ENCODE measurements at regions not wholly inside any gene's neighbourhood (a gene's known extent, or its start where the extent isn't known, plus 50 kb on each side); places are given as distances from the start of the nearest gene placed in this dataset.

- Mint-ChIP-seq H3K4me3 (no peak overlapping the region), H3K27ac (peak overlapping the region; percentile 26), H3K9me3 (no peaks in the 10 kb centered on the region), H3K36me3 (no peaks in the 10 kb centered on the region), H3K4me1 (peaks cover 7% of the 10 kb centered on the region)
- DNase-seq (ENCODE audit: low spot score in 2 of 2) (no peak), ATAC-seq (no peak)
Observed at GRCh38 chr12:125280482-125281377, 215.5 kb downstream of the AACS start.

GRCh38 chr12:125282921-125283320 is 217.7 kb downstream of the AACS start:
- DNase-seq (ENCODE audit: low spot score in 2 of 2), result no peak
- H3K4me3 Mint-ChIP-seq, result no peak overlapping the region
- H3K9me3 Mint-ChIP-seq, result no peaks in the 10 kb centered on the region
- no peaks in the 10 kb centered on the region for H3K36me3 Mint-ChIP-seq
- no peak overlapping the region for H3K27ac Mint-ChIP-seq
- H3K4me1 Mint-ChIP-seq, result peaks cover 7% of the 10 kb centered on the region
- ATAC-seq, result no peak

- no peak overlapping the region for H3K27ac Mint-ChIP-seq
- H3K4me1 Mint-ChIP-seq, result peaks cover 7% of the 10 kb centered on the region
- DNase-seq (ENCODE audit: low spot score in 2 of 2) (no peak), ATAC-seq (no peak)
- H3K9me3 Mint-ChIP-seq, result no peaks in the 10 kb centered on the region
- H3K36me3 Mint-ChIP-seq, result no peaks in the 10 kb centered on the region
- H3K4me3 Mint-ChIP-seq, result no peak overlapping the region
Observed at GRCh38 chr12:125283521-125283920, 218.3 kb downstream of the AACS start.

- Mint-ChIP-seq H3K4me1 (peaks cover 7% of the 10 kb centered on the region), H3K27ac (no peak overlapping the region), H3K36me3 (no peaks in the 10 kb centered on the region), H3K9me3 (no peaks in the 10 kb centered on the region), H3K4me3 (no peak overlapping the region)
- no peak for DNase-seq (ENCODE audit: low spot score in 2 of 2)
- no peak for ATAC-seq
Observed at GRCh38 chr12:125284087-125284486, 218.9 kb downstream of the AACS start.

- peaks cover 7% of the 10 kb centered on the region for H3K4me1 Mint-ChIP-seq
- no peak for ATAC-seq
- no peaks in the 10 kb centered on the region for H3K9me3 Mint-ChIP-seq
- DNase-seq (ENCODE audit: low spot score in 2 of 2), result no peak
- no peaks in the 10 kb centered on the region for H3K36me3 Mint-ChIP-seq
- H3K27ac Mint-ChIP-seq, result no peak overlapping the region
- no peak overlapping the region for H3K4me3 Mint-ChIP-seq
Observed at GRCh38 chr12:125284945-125285685, 219.9 kb downstream of the AACS start.

- Mint-ChIP-seq H3K4me3 (no peak overlapping the region), H3K27ac (no peak overlapping the region), H3K36me3 (no peaks in the 10 kb centered on the region), H3K9me3 (no peaks in the 10 kb centered on the region), H3K4me1 (no peaks in the 10 kb centered on the region)
- ATAC-seq (no peak), DNase-seq (ENCODE audit: low spot score in 2 of 2) (no peak)
Observed at GRCh38 chr12:125286005-125286727, 220.9 kb downstream of the AACS start.

- DNase-seq (ENCODE audit: low spot score in 2 of 2) (no peak), ATAC-seq (peak; percentile 34)
- H3K4me3 Mint-ChIP-seq, result no peak overlapping the region
- no peaks in the 10 kb centered on the region for H3K36me3 Mint-ChIP-seq
- H3K27ac Mint-ChIP-seq, result no peak overlapping the region
- H3K9me3 Mint-ChIP-seq, result no peaks in the 10 kb centered on the region
- no peaks in the 10 kb centered on the region for H3K4me1 Mint-ChIP-seq
Observed at GRCh38 chr12:125287155-125287847, 222.1 kb downstream of the AACS start.

- no peak for ATAC-seq
Observed at GRCh38 chr12:125288931-125289928, 224.0 kb downstream of the AACS start.

GRCh38 chr12:125289970-125290369 is 224.7 kb downstream of the AACS start:
- Mint-ChIP-seq H3K36me3 (no peaks in the 10 kb centered on the region), H3K4me1 (no peaks in the 10 kb centered on the region), H3K9me3 (no peaks in the 10 kb centered on the region), H3K4me3 (no peak overlapping the region), H3K27ac (no peak overlapping the region)
- DNase-seq (ENCODE audit: low spot score in 2 of 2), result no peak
- no peak for ATAC-seq

More at GRCh38 chr12:125288931-125289928, 224.0 kb downstream of the AACS start:
- no peaks in the 10 kb centered on the region for H3K4me1 Mint-ChIP-seq
- no peaks in the 10 kb centered on the region for H3K36me3 Mint-ChIP-seq
- no peaks in the 10 kb centered on the region for H3K9me3 Mint-ChIP-seq
- no peak overlapping the region for H3K4me3 Mint-ChIP-seq
- no peak overlapping the region for H3K27ac Mint-ChIP-seq
- no peak for DNase-seq (ENCODE audit: low spot score in 2 of 2)

- Mint-ChIP-seq H3K4me1 (no peaks in the 10 kb centered on the region), H3K36me3 (no peaks in the 10 kb centered on the region), H3K9me3 (no peaks in the 10 kb centered on the region), H3K4me3 (no peak overlapping the region), H3K27ac (no peak overlapping the region)
- no peak for DNase-seq (ENCODE audit: low spot score in 2 of 2)
- no peak for ATAC-seq
Observed at GRCh38 chr12:125292700-125293099, 227.5 kb downstream of the AACS start.

- Mint-ChIP-seq H3K4me1 (no peaks in the 10 kb centered on the region), H3K9me3 (no peaks in the 10 kb centered on the region), H3K4me3 (no peak overlapping the region), H3K27ac (no peak overlapping the region), H3K36me3 (peaks cover 6% of the 10 kb centered on the region)
- DNase-seq (ENCODE audit: low spot score in 2 of 2) (no peak), ATAC-seq (no peak)
Observed at GRCh38 chr12:125295550-125295949, 230.3 kb downstream of the AACS start.

GRCh38 chr12:125296701-125297100 is 231.5 kb downstream of the AACS start:
- DNase-seq (ENCODE audit: low spot score in 2 of 2), result no peak
- Mint-ChIP-seq H3K36me3 (peaks cover 6% of the 10 kb centered on the region), H3K9me3 (no peaks in the 10 kb centered on the region), H3K4me1 (no peaks in the 10 kb centered on the region), H3K4me3 (no peak overlapping the region), H3K27ac (no peak overlapping the region)
- ATAC-seq, result no peak

- no peak overlapping the region for H3K4me3 Mint-ChIP-seq
- no peak overlapping the region for H3K27ac Mint-ChIP-seq
Observed at GRCh38 chr12:125299840-125300239, 234.6 kb downstream of the AACS start.

GRCh38 chr12:125300249-125300648 is 235.0 kb downstream of the AACS start:
- ATAC-seq, result no peak
- Mint-ChIP-seq H3K4me3 (no peak overlapping the region), H3K27ac (no peak overlapping the region), H3K4me1 (no peaks in the 10 kb centered on the region), H3K36me3 (peaks cover 6% of the 10 kb centered on the region), H3K9me3 (no peaks in the 10 kb centered on the region)
- DNase-seq (ENCODE audit: low spot score in 2 of 2), result no peak

More at GRCh38 chr12:125299840-125300239, 234.6 kb downstream of the AACS start:
- ATAC-seq (no peak), DNase-seq (ENCODE audit: low spot score in 2 of 2) (no peak)
- no peaks in the 10 kb centered on the region for H3K4me1 Mint-ChIP-seq
- peaks cover 6% of the 10 kb centered on the region for H3K36me3 Mint-ChIP-seq
- H3K9me3 Mint-ChIP-seq, result no peaks in the 10 kb centered on the region

Measured in stimulated activated effector memory CD8-positive, alpha-beta T cell treated with anti-CD3 and anti-CD28 coated beads, Interleukin-12 subunit alpha, Interleukin-12 subunit beta, amount 100 ng/mL, for 72 hours (primary cell).